Keratinocyte (primary cell): ENCODE measurements at regions not wholly inside any gene's neighbourhood (a gene's known extent, or its start where the extent isn't known, plus 50 kb on each side); places are given as distances from the start of the nearest gene placed in this dataset.
A peak's percentile ranks its signal among the peaks of the same experiment; 100 is the strongest.

Source experiments
- DNase-seq: peaks from one replicate; pipeline ENCODE4 v3.0.0-alpha.2; 2011; ENCODE audit warnings: low read depth, missing footprints, low spot score
- FAIRE-seq: peaks from 2 replicates; lab custom pipeline; 2011; peaks lifted over from hg19 to GRCh38; lab: Jason Lieb, UNC
- H2AFZ ChIP-seq: 2 replicates; pipeline ENCODE4 v1.6.0; 2012; ENCODE audit warnings: low read length, control low read depth, inconsistent platforms; ENCODE audit not compliant: control insufficient read depth
- H3K27ac ChIP-seq: 2 replicates; pipeline ENCODE4 v1.5.1; 2011; ENCODE audit warnings: low read length; ENCODE audit not compliant: control insufficient read depth, insufficient read depth
- H3K27me3 ChIP-seq: 3 replicates; pipeline ENCODE4 v1.6.0; 2011; ENCODE audit warnings: low read length; ENCODE audit not compliant: control insufficient read depth, insufficient read depth; ENCODE audit errors: extremely low read depth
- H3K36me3 ChIP-seq, 2 experiments: 2 replicates in 1 of 2; 3 replicates in 1 of 2; pipeline ENCODE4 v1.5.1; 2011; ENCODE audit warnings: low read length in 2 of 2, mild to moderate bottlenecking in 1 of 2; ENCODE audit not compliant: control insufficient read depth in 2 of 2, insufficient read depth in 2 of 2; ENCODE audit errors: extremely low read depth in 1 of 2
- H3K4me1 ChIP-seq: 3 replicates; pipeline ENCODE4 v1.5.1; 2011; ENCODE audit warnings: low read length; ENCODE audit not compliant: control insufficient read depth, insufficient read depth; ENCODE audit errors: extremely low read depth
- H3K4me2 ChIP-seq: 3 replicates; pipeline ENCODE4 v1.6.0; 2011; ENCODE audit warnings: low read depth, low read length; ENCODE audit not compliant: control insufficient read depth, insufficient read depth; ENCODE audit errors: extremely low read depth
- H3K4me3 ChIP-seq, 3 experiments: fragments of 200-600 bp in 1 of 3; sonication (generic) in 1 of 3; 2 replicates in 2 of 3; 3 replicates in 1 of 3; pipeline ENCODE4 v1.5.1; 2011 to 2016; ENCODE audit warnings: low read length in 3 of 3, mild to moderate bottlenecking in 3 of 3, control low read depth in 2 of 3, inconsistent platforms in 1 of 3, low read depth in 1 of 3, mixed read lengths in 1 of 3, mixed run types in 1 of 3, moderate library complexity in 1 of 3; ENCODE audit not compliant: control insufficient read depth in 2 of 3, insufficient read depth in 2 of 3; ENCODE audit errors: extremely low read depth in 1 of 3
- H3K79me2 ChIP-seq: 2 replicates; pipeline ENCODE4 v1.6.0; 2012; ENCODE audit warnings: low read length; ENCODE audit not compliant: control insufficient read depth, insufficient read depth
- H3K9ac ChIP-seq: 3 replicates; pipeline ENCODE4 v1.6.0; 2011; ENCODE audit warnings: low read length; ENCODE audit not compliant: control insufficient read depth, insufficient read depth; ENCODE audit errors: extremely low read depth
- H3K9me1 ChIP-seq: 3 replicates; pipeline ENCODE4 v1.6.0; 2011; ENCODE audit warnings: low read length; ENCODE audit not compliant: control insufficient read depth, insufficient read depth; ENCODE audit errors: extremely low read depth
- H3K9me3 ChIP-seq: 2 replicates; pipeline ENCODE4 v1.5.1; 2012; ENCODE audit warnings: low read depth, low read length; ENCODE audit not compliant: control insufficient read depth
- H4K20me1 ChIP-seq: 3 replicates; pipeline ENCODE4 v1.6.0; 2011; ENCODE audit warnings: low read length; ENCODE audit not compliant: control insufficient read depth, insufficient read depth; ENCODE audit errors: extremely low read depth
- CTCF ChIP-seq, 3 experiments: IDR thresholded peaks in 1 of 3; conservative IDR thresholded peaks in 1 of 3; optimal IDR thresholded peaks in 1 of 3; 2 replicates in 2 of 3; 3 replicates in 1 of 3; pipeline versions ENCODE3 to v1.5.1; 2011; ENCODE audit warnings: low read length in 3 of 3, mild to moderate bottlenecking in 3 of 3, moderate library complexity in 2 of 3, control low read depth in 1 of 3, inconsistent platforms in 1 of 3; ENCODE audit not compliant: insufficient read depth in 2 of 3; ENCODE audit errors: extremely low read depth in 1 of 3
- EZH2 ChIP-seq: IDR thresholded peaks from one replicate; pipeline ENCODE4 v1.6.1; 2012; ENCODE audit warnings: inconsistent platforms, mild to moderate bottlenecking, low read length, moderate library complexity
- dilution Hi-C: fragments of 300-500 bp; cut with MboI; formaldehyde crosslinking; loops from one replicate; pipeline ENCODE4 v1.7.0; 2020; ENCODE audit warnings: low sequenced_read_pairs; ENCODE audit not compliant: extremely low pct_ligation_motif_present

- Histone ChIP-seq H3K9ac (no peak overlapping the region), H3K4me2 (peak overlapping the region; percentile 12), H3K79me2 (no peaks in the 10 kb centered on the region), H4K20me1 (no peaks in the 10 kb centered on the region), H3K9me3 (no peaks in the 10 kb centered on the region), H3K4me1 (peaks cover 13% of the 10 kb centered on the region), H3K36me3 (no peaks in the 10 kb centered on the region), H3K27ac (no peak overlapping the region), H2AFZ (no peak overlapping the region), H3K9me1 (no peaks in the 10 kb centered on the region), H3K27me3 (no peaks in the 10 kb centered on the region), H3K4me3 (no peak overlapping the region)
- TF ChIP-seq EZH2 (no peak), CTCF (optimal IDR thresholded peaks at IDR 0.05 in 1 of 3, IDR thresholded peaks at IDR 0.05 in 1 of 3, conservative IDR thresholded peaks at IDR 0.05 in 1 of 3; ENCODE audit: extremely low read depth in 1 of 3, insufficient read depth in 2 of 3, low read length in 3 of 3) (no peak)
- dilution Hi-C loops, result no loop called here
- DNase-seq (no peak), FAIRE-seq (peak; percentile 51)
These were observed 363.0 kb downstream of the SH2D4B start for GRCh38 chr10:80900661-80901060.

GRCh38 chr10:80908611-80909010 lies 370.9 kb downstream of the SH2D4B start:
- Histone ChIP-seq H3K9ac (no peak overlapping the region), H3K27me3 (no peaks in the 10 kb centered on the region), H4K20me1 (no peaks in the 10 kb centered on the region), H3K9me3 (no peaks in the 10 kb centered on the region), H3K79me2 (no peaks in the 10 kb centered on the region), H3K4me2 (no peak overlapping the region), H3K9me1 (no peaks in the 10 kb centered on the region), H3K27ac (no peak overlapping the region), H2AFZ (no peak overlapping the region), H3K4me1 (no peaks in the 10 kb centered on the region), H3K4me3 (no peak overlapping the region), H3K36me3 (no peaks in the 10 kb centered on the region)
- no peak for TF ChIP-seq CTCF (optimal IDR thresholded peaks at IDR 0.05 in 1 of 3, IDR thresholded peaks at IDR 0.05 in 1 of 3, conservative IDR thresholded peaks at IDR 0.05 in 1 of 3; ENCODE audit: extremely low read depth in 1 of 3, insufficient read depth in 2 of 3, low read length in 3 of 3)
- dilution Hi-C loops, result no loop called here
- DNase-seq, result no peak
- FAIRE-seq, result no peak
